Right lobe of liver (tissue), 6 donors: ENCODE measurements at regions not wholly inside any gene's neighbourhood (a gene's known extent, or its start where the extent isn't known, plus 50 kb on each side); places are given as distances from the start of the nearest gene placed in this dataset.

Source experiments
- ATAC-seq, 4 donors: fragments of 200-7000 bp; cut with Tn5 transposase; one replicate each; pipeline ENCODE4 v1.9.1; 2020; ENCODE audit warnings: mild to moderate bottlenecking in 4 of 4, moderate library complexity in 4 of 4
- DNase-seq, 3 donors: peaks; one replicate each; pipeline ENCODE4 v3.0.0-alpha.2; 2020
- H3K27ac ChIP-seq, 3 donors: fragments of 200-600 bp; one replicate each; pipeline ENCODE4 v1.8.0; 2022
- H3K27me3 ChIP-seq, 2 donors: fragments of 200-600 bp; one replicate each; pipeline ENCODE4 v1.8.0; 2022
- H3K36me3 ChIP-seq, 4 donors: fragments of 200-600 bp; sonication (generic) in 1 of 4; one replicate each; pipeline versions ENCODE4 v1.5.1 to v1.8.0; 2017 to 2022; ENCODE audit warnings: control low read depth in 1 of 4
- H3K4me1 ChIP-seq, 4 donors: fragments of 200-600 bp; sonication (generic) in 1 of 4; one replicate each; pipeline versions ENCODE4 v1.5.1 to v1.8.0; 2017 to 2022; ENCODE audit warnings: control low read depth in 1 of 4
- H3K4me3 ChIP-seq, 3 donors: fragments of 200-600 bp; one replicate each; pipeline ENCODE4 v1.8.0; 2022
- H3K9me3 ChIP-seq, 4 donors: fragments of 200-600 bp; sonication (generic) in 1 of 4; one replicate each; pipeline versions ENCODE4 v1.5.1 to v1.8.0; 2017 to 2022; ENCODE audit warnings: control low read depth in 1 of 4
- CTCF ChIP-seq, 4 donors: fragments of 200-600 bp in 3 of 4; fragments of 450-650 bp in 1 of 4; IDR thresholded peaks; one replicate each; pipeline versions ENCODE4 v1.5.1 to v1.8.0; 2016 to 2022; ENCODE audit warnings: antibody characterized with exemption in 4 of 4, mild to moderate bottlenecking in 2 of 4
- POLR2A ChIP-seq: fragments of 450-650 bp; IDR thresholded peaks from one replicate; pipeline ENCODE4 v1.6.1; 2017; ENCODE audit warnings: antibody characterized with exemption, mild to moderate bottlenecking
- WGBS: methylation state at CpG from one replicate; pipeline ENCODE4 v1.1.6; 2018; ENCODE audit warnings: low coverage, low lambda C conversion rate; ENCODE audit not compliant: insufficient coverage; ENCODE audit errors: missing lambda C conversion rate; 5-methylcytosine and 5-hydroxymethylcytosine counted together
- intact Hi-C, 2 donors: fragments of 100-400 bp; cut with DNase I; formaldehyde crosslinking; loops; one replicate each; pipeline versions ENCODE4 v1.11.2 to v1.14.1; 2022
- donor health status: DM: no; HTN: yes; CAD: no.
- donor health status: DM: no; HTN: no; CAD: no.
- donor health status: DM: no; HTN: no; CAD: no.
- donor health status: DM: no; HTN: yes; CAD: no.
- donor health status: DM: no; HTN: yes; CAD: no.

GRCh38 chr1:38336301-38336923, 289.8 kb upstream of the POU3F1 start:
- no peaks in the 10 kb centered on the region for H3K27me3 ChIP-seq
- no peak for DNase-seq
- no peaks in the 10 kb centered on the region for H3K4me1 ChIP-seq
- no peak overlapping the region for H3K27ac ChIP-seq
- intact Hi-C loops = no loop called here
- no peak overlapping the region for H3K4me3 ChIP-seq
- TF ChIP-seq CTCF (IDR thresholded peaks at IDR 0.05) (no peak), POLR2A (no peak)
- H3K9me3 ChIP-seq = no peaks in the 10 kb centered on the region
- ATAC-seq = no peak
- no peaks in the 10 kb centered on the region for H3K36me3 ChIP-seq
- 69% methylated on average over 6 of the region's 8 CpGs for WGBS

- Histone ChIP-seq H3K27ac (no peak overlapping the region), H3K27me3 (no peaks in the 10 kb centered on the region), H3K4me1 (no peaks in the 10 kb centered on the region), H3K36me3 (no peaks in the 10 kb centered on the region), H3K9me3 (no peaks in the 10 kb centered on the region), H3K4me3 (no peak overlapping the region)
- 39% methylated on average over 4 of the region's 5 CpGs for WGBS
- TF ChIP-seq CTCF (IDR thresholded peaks at IDR 0.05) (no peak), POLR2A (no peak)
- intact Hi-C loops = no loop called here
- DNase-seq (no peak), ATAC-seq (peak in 1 of 4 donors; percentile 22)
These were observed 288.5 kb upstream of the POU3F1 start for GRCh38 chr1:38334930-38335592.

GRCh38 chr1:38332649-38333310, 286.2 kb upstream of the POU3F1 start:
- no peaks in the 10 kb centered on the region for H3K36me3 ChIP-seq
- H3K27me3 ChIP-seq = no peaks in the 10 kb centered on the region
- no peak for DNase-seq
- no peaks in the 10 kb centered on the region for H3K9me3 ChIP-seq
- TF ChIP-seq CTCF (IDR thresholded peaks at IDR 0.05) = no peak
- no peak for TF ChIP-seq POLR2A
- no peak overlapping the region for H3K27ac ChIP-seq
- H3K4me3 ChIP-seq = no peak overlapping the region
- WGBS = 54% methylated on average over 7 of the region's 7 CpGs
- H3K4me1 ChIP-seq = no peaks in the 10 kb centered on the region
- ATAC-seq = no peak
- intact Hi-C loops = no loop called here

GRCh38 chr1:38331496-38332210, 285.1 kb upstream of the POU3F1 start:
- Histone ChIP-seq H3K36me3 (no peaks in the 10 kb centered on the region), H3K4me3 (no peak overlapping the region), H3K27me3 (no peaks in the 10 kb centered on the region), H3K4me1 (no peaks in the 10 kb centered on the region), H3K9me3 (no peaks in the 10 kb centered on the region), H3K27ac (no peak overlapping the region)
- WGBS = 36% methylated on average over 2 of the region's 2 CpGs
- intact Hi-C loops = no loop called here
- ATAC-seq (no peak), DNase-seq (no peak)
- TF ChIP-seq CTCF (IDR thresholded peaks at IDR 0.05) (no peak), POLR2A (no peak)
